ENCODE measurements at regions not wholly inside any gene's neighbourhood (a gene's known extent, or its start where the extent isn't known, plus 50 kb on each side); places are given as distances from the start of the nearest gene placed in this dataset.

- Histone ChIP-seq H2BK20ac (ENCODE audit: low read depth, low read length) (no peak overlapping the region), H2AFZ (replicated peaks; ENCODE audit: low read length, poor library complexity) (no peak overlapping the region), H2AK5ac (ENCODE audit: low read depth, low read length) (no peak overlapping the region), H2AK9ac (replicated peaks; ENCODE audit: low read depth, low read length, poor library complexity) (no peak overlapping the region), H2BK5ac (ENCODE audit: low read depth, low read length, poor library complexity, severe bottlenecking) (no peak overlapping the region), H4K91ac (ENCODE audit: insufficient read depth, low read depth, low read length) (peak overlapping the region; percentile 9; the same call in 1 of the 2 replicates), H3K4me1 (ENCODE audit: control insufficient read depth, insufficient read depth, low read length) (peaks cover 10% of the 10 kb centered on the region; the same call in 1 of the 2 replicates), H3K14ac (replicated peaks; ENCODE audit: low read depth, low read length) (peak overlapping the region; percentile 55; the same call in 1 of the 2 replicates), H4K20me1 (ENCODE audit: insufficient read depth, low read length) (no peaks in the 10 kb centered on the region), H3K4me3 (ENCODE audit: insufficient read depth, low read depth, low read length) (no peak overlapping the region), H3K79me1 (ENCODE audit: low read depth in 1 of 2, low read length in 2 of 2) (no peaks in the 10 kb centered on the region), H4K5ac (ENCODE audit: low read depth, low read length) (peak overlapping the region; percentile 48; the same call in 1 of the 2 replicates), H3K4me2 (ENCODE audit: low read depth, low read length) (no peak overlapping the region), H3K27ac (ENCODE audit: insufficient read depth, low read length) (no peak overlapping the region), H3K9me1 (ENCODE audit: insufficient read depth, low read length) (0 out of 2 replicates have a peak, but pooled peaks cover 4% of the 10 kb centered on the region), H3K18ac (ENCODE audit: low read depth, low read length) (no peak overlapping the region), H2BK15ac (ENCODE audit: low read depth, low read length) (no peak overlapping the region), H3K27me3 (ENCODE audit: control insufficient read depth, insufficient read depth, low read length) (no peaks in the 10 kb centered on the region), H3K9me3 (ENCODE audit: control insufficient read depth, insufficient read depth, low read length) (no peaks in the 10 kb centered on the region), H3K23ac (ENCODE audit: low read depth, low read length) (0 out of 2 replicates have a peak overlapping the region, but pooled peaks have one; percentile 49), H3K36me3 (ENCODE audit: control insufficient read depth, insufficient read depth, low read length) (no peaks in the 10 kb centered on the region), H3K9ac (ENCODE audit: low read depth, low read length) (no peak overlapping the region), H2BK120ac (ENCODE audit: low read depth, low read length) (no peak overlapping the region), H3K56ac (ENCODE audit: extremely low read depth, insufficient read depth, low read length) (no peak overlapping the region), H3K4ac (ENCODE audit: low read depth, low read length) (no peak overlapping the region), H4K8ac (ENCODE audit: low read depth in 2 of 2, low read length in 2 of 2) (0 out of 4 replicates have a peak overlapping the region, but pooled peaks of 1 of the 2 experiments have one; percentile 35)
- dilution Hi-C loops (cut with HindIII; ENCODE audit: low sequenced_read_pairs, unreplicated experiment) (no loop called here), intact Hi-C loops (cut with micrococcal nuclease) (no loop called here), in situ Hi-C loops (cut with MboI; ENCODE audit: low sequenced_read_pairs) (loop anchor here (10.0 kb wide), 1 partner anchor 143 kb away; no protein-coding TSS in a partner anchor)
- BruUV-seq (replicated peaks): no TSS peak
- ATAC-seq (ENCODE audit: low read depth): no peak
- ChIA-PET CTCF (interaction anchor here (0.5 to 0.7 kb wide), 4 partner anchors 22 to 908 kb away, joined by 3 to 10 read pairs (median 4); no protein-coding TSS in a partner anchor), POLR2A (ENCODE audit: unreplicated experiment) (no interaction called here)
- TF ChIP-seq RFX5 (IDR thresholded peaks at IDR 0.05; ENCODE audit: low read depth, low read length) (no peak), CHD1 (IDR thresholded peaks at IDR 0.05; ENCODE audit: low read depth, low read length) (no peak)
- DNase-seq: no peak
Measured at GRCh38 chr4:138032222-138032621, 209.9 kb downstream of the SLC7A11 start.

Data from IMR-90 (cell line).